GM21360 (cell line): ENCODE measurements at regions not wholly inside any gene's neighbourhood (a gene's known extent, or its start where the extent isn't known, plus 50 kb on each side); places are given as distances from the start of the nearest gene placed in this dataset.

ENCODE experiments used
- ATAC-seq: cut with Tn5 transposase; IDR thresholded peaks from one replicate; pipeline ENCODE4 v1.9.1; 2021; ENCODE audit warnings: mild to moderate bottlenecking, moderate library complexity; ENCODE audit not compliant: unreplicated experiment

DNA sequence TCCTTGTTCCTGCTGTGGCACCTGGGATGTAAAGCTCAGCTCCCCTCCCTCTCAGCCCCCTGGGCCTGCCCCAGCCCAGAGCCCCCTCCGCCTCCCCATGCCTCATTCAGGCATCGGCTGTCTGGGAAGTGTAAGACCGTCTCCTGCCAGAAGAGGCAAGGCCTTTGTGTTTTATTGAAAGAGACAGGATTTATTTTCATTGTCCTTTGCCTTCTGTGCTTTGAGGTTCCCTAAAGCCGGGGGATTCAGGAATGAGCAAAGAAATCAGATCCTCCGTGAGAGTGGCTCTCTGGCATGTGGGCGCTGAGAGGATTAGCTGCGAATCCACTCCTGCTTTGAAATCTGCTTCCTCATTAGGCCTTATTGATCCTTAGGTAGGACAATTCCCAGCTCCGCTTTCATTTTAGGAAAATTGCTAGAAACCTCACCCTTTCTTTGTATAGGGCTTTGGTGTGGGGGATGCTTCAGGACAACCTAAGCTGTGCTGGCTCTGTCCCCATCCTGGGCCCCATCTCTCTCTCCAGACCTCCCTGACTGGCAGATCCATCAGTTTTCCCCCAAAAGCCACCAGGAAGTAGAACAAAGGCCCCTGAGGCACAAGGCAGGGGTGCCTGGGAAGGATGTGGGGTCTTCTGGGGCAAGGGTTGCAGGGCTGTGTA lies 211.5 kb upstream of the TNRC6C start:
- no peak for ATAC-seq

GRCh38 chr17:77748436-77748835 lies 210.1 kb upstream of the TNRC6C start:
- ATAC-seq = no peak

- ATAC-seq = no peak
Measured at GRCh38 chr17:77749321-77749751, 209.2 kb upstream of the TNRC6C start.

- ATAC-seq = no peak
Measured at GRCh38 chr17:77749989-77750388, 208.5 kb upstream of the TNRC6C start.

DNA sequence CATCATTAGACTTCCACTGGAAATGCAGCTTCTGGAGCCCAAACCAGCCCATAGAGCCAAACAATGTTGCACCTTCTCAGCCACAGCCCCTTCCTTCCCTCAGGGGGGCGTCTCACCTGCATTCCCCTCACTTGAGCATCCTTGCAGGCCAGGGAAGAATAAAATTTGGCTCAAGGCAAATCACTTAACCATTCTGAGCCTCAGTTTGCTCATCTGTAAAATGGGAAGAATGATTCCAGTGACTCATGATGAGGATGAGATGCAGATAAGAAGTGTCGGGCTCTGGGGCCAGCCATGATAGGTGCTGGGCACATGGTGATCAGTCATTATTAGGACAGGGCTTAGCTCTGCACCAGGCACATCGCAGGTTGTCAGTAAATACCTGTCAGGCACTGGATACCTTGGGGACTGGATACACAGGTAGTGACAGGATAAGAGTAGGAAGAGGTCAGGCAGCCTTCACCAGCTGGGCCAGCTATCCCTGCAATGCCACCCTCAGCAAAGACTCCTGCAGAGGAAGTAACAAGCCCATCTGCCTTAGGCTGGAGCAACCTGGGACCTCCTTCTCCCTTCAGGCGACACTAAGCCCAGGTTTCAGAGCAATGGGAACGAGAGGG lies 208.0 kb upstream of the TNRC6C start:
- no peak for ATAC-seq

- no peak for ATAC-seq
Measured at GRCh38 chr17:77753246-77753645, 205.3 kb upstream of the TNRC6C start.

DNA sequence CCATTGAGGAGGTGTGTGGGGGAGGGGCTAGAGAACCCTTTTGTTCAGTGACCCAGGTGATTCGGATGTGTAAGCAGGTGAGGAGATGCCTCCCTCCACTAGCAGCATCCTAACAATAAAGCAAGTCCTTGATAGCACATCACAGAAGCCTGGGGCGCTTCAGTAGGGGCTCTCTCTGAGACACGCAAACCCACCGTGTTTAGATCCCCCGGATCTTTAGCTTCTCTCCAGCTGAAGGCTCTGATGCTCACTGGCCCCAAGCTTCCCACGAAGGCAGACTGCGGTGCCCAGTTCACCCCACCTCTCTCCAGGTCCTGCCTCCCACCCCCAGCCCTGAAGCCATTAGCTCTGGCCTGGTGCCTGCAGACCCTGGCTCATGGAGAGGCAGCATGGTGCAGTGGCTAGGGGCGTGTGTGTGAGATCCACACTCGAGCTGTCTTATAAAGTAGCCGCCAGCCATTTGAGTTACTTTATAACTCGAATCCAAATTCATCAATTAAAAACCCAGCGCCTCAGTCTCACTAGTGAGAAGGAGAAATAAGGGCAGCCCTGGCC lies 204.7 kb upstream of the TNRC6C start:
- no peak for ATAC-seq

DNA sequence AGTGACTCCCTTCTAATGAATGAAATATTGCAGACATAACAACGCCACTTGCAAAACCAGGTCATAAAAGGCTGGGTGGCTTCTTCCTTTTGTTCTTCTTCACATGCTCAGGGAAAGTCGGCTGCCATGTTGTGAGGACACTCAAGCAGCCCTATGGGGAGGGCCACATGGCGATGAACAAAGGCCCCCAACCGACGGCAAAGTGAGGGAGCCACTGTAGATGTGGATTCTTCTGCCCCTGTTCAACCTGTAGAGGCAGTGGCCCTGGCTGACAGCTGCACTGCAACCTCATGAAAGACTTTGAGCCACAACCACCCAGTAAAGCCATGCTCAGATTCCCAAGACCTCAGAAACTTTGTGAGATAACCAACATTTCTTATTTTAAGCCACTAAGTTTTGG lies 203.5 kb upstream of the TNRC6C start:
- no peak for ATAC-seq

- no peak for ATAC-seq
Measured at GRCh38 chr17:77755410-77755963, 203.0 kb upstream of the TNRC6C start.

DNA sequence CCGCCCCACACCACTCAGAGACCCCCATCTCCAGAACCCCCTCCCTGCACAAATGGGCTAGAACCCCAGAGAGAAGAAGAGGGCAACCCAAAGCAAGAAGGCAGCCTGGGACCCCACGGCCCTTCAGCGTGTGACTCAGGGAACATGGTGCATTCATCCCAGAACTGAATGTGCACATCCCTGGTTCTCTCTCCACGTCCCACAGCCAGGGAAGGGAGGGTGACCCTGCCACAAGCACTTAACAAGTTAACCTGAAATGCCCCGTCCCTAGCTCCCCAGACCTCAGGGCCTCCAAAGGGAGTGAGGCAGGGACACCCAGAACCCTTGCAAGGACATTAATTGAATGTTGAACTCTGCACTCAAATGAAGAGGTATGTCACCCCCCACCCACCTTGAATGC lies 202.5 kb upstream of the TNRC6C start:
- ATAC-seq = no peak

- ATAC-seq = no peak
Measured at GRCh38 chr17:77756846-77757560, 201.5 kb upstream of the TNRC6C start.

- no peak for ATAC-seq
Measured at GRCh38 chr17:77757561-77757898, 201.0 kb upstream of the TNRC6C start.

- ATAC-seq = no peak
Measured at GRCh38 chr17:77763023-77763422, 195.5 kb upstream of the TNRC6C start.

- ATAC-seq = no peak
Measured at GRCh38 chr17:77763575-77763974, 194.9 kb upstream of the TNRC6C start.

GRCh38 chr17:77765292-77765691 lies 193.2 kb upstream of the TNRC6C start:
- no peak for ATAC-seq

DNA sequence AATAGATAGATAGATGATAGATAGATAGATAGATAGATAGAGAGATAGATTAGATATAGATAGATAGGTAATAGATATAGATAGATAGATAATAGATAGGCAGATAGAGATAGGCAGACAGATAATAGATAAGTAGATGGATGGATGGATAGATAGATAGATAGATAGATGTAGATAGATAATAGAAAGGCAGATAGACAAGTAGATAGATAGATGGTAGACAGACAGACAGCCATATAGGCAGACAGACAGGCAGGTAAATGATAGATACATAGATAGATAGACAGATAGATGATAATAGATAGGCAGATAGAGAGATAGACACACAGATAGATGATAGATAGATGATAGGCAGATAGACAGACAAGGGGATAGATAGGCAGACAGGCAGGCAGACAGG lies 191.4 kb upstream of the TNRC6C start:
- no peak for ATAC-seq

DNA sequence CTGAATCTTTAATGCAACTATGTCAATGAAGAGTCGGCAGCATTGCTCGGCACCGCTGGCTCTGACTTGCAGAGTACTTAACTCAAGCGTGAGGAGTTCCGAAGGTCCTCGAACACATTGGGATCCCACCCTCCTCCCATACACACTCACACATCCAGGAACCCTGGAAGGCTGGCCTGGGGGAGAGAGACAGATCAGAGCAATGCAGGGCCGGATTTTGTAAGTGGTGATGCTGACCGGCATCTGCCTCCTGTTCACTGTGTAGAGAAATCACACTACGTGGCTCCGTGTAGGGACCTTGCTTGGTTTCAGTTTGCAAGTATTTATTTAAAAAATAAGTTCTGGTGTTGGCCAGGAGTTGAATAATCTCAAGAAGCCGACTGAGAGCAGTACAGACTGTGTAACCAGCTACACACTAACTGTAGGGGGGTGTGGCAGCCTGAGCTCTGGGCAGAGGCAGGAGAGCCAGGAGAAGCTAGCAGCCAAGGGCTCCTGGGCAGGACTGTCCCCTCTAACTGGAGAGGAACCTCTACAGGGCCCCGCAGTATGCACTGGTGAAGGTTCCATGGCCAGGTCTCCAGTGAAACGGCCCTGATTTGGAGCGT lies 190.2 kb upstream of the TNRC6C start:
- ATAC-seq = no peak

- ATAC-seq = no peak
Measured at GRCh38 chr17:77769215-77769614, 189.3 kb upstream of the TNRC6C start.

DNA sequence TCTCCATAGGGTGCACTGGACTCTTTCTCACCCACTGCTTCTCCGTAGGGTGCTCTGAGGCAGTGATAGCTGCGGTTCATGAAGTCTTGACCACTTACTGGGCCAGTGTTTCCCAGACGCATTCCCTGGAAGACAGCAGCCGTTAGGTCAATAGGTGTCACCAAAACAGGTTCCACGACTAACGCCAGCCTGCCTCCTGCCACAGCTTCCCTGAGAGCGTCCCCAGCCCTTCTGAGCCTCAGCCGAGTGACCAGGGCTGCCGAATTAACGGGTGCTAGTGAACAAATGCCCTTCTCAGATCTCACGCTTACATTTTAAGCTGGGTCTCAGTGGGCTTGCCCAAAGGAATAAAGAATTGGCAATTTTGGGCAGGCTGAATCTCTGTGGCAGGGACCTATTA lies 188.7 kb upstream of the TNRC6C start:
- ATAC-seq = no peak

DNA sequence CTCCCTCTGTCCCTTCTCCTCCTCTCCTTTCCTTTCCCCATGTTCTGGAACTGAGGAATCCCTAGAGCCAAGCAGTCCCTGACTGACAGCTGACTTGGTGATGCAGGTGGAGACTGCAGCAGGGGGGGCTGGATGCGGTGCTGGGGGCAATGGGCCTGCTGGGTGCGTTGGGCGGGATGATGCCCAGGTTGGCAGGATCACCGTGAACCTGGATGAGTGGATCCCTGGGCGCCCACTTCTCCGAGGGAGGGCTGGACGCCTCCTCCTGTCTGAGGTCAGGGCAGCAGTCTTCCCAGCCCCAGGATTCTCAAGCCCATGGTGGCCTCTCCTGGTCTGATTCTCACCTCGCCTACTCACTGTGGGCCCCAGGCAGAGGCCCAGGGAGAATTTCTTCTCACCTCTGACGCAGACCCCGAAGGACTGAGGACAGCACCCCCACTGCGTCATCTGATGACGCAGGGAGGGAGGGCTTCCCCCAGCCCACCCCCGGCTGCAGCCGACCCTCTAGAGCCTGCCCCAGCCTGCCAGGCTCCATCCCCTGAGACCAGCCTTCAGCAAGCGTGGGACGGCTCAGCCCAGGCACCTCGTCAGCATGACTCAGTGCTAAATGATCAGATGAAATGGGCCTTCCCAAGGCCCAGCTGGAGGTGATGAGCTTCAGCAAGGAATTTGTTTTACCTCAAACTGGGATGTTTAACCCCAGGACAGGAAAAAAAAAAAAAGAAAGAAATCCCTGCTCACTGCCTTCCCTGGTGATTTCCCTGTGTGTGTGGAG lies 188.0 kb upstream of the TNRC6C start:
- no peak for ATAC-seq

- ATAC-seq = no peak
Measured at GRCh38 chr17:77771145-77771544, 187.4 kb upstream of the TNRC6C start.
